Vagina (tissue), 2 donors: ENCODE measurements at regions not wholly inside any gene's neighbourhood (a gene's known extent, or its start where the extent isn't known, plus 50 kb on each side); places are given as distances from the start of the nearest gene placed in this dataset.

Source experiments
- CTCF ChIP-seq, 3 experiments: fragments of 450-650 bp in 2 of 3; fragments of 200-600 bp in 1 of 3; sonication (generic) in 1 of 3; IDR thresholded peaks; one replicate each; pipeline ENCODE4 v1.5.1; 2017 to 2019; ENCODE audit warnings: antibody characterized with exemption in 3 of 3, mild to moderate bottlenecking in 2 of 3, moderate library complexity in 2 of 3
- POLR2AphosphoS5 ChIP-seq, 2 donors: sonication (generic); formaldehyde crosslinking; IDR thresholded peaks; one replicate each; pipeline ENCODE4 v1.9.0; 2017; ENCODE audit warnings: antibody characterized with exemption in 2 of 2, mild to moderate bottlenecking in 2 of 2, low read depth in 1 of 2; ENCODE audit not compliant: insufficient read depth in 1 of 2

GRCh38 chr15:98442901-98443300 lies 205.4 kb upstream of the IGF1R start:
- TF ChIP-seq CTCF (IDR thresholded peaks at IDR 0.05): no peak
- no peak for TF ChIP-seq POLR2AphosphoS5 (IDR thresholded peaks at IDR 0.05; ENCODE audit: insufficient read depth in 1 of 2, low read depth in 1 of 2)
